OCI-LY7 (cell line): ENCODE measurements at regions not wholly inside any gene's neighbourhood (a gene's known extent, or its start where the extent isn't known, plus 50 kb on each side); places are given as distances from the start of the nearest gene placed in this dataset.

Experiments used
- BruUV-seq: library from RNA; stranded (reverse); fragments of 400-500 nt; replicated peaks from 2 replicates; lab custom pipeline; 2021; lab: Mats Ljungman, UMichigan
- CTCF ChIA-PET: fragments of 300-600 bp; sonication (Branson Sonifier 250); formaldehyde crosslinking; loops from one replicate; lab custom pipeline; 2022; ENCODE audit warnings: antibody characterized with exemption; ENCODE audit not compliant: unreplicated experiment; lab: Charles Lee
- POLR2A ChIA-PET: fragments of 300-600 bp; sonication (Branson Sonifier 250); formaldehyde crosslinking; loops from one replicate; lab custom pipeline; 2022; ENCODE audit warnings: antibody characterized with exemption; lab: Charles Lee
- DNase-seq: peaks from one replicate; pipeline ENCODE4 v3.0.0-alpha.2; 2015; ENCODE audit warnings: low spot score
- H2AFZ ChIP-seq: fragments of 200-600 bp; sonication (generic), shearing (Covaris generic); 2 replicates; pipeline ENCODE4 v1.6.1; 2014; ENCODE audit warnings: mild to moderate bottlenecking, antibody characterized with exemption, low read length, moderate library complexity
- H3K27ac ChIP-seq: fragments of 200-600 bp; sonication (generic); 2 replicates; pipeline ENCODE4 v1.5.1; 2014; ENCODE audit warnings: mixed run types, low read depth, mild to moderate bottlenecking, moderate library complexity, low read length, inconsistent platforms; ENCODE audit not compliant: poor library complexity, severe bottlenecking
- H3K36me3 ChIP-seq: fragments of 200-600 bp; sonication (generic); 2 replicates; pipeline ENCODE4 v1.6.1; 2014; ENCODE audit warnings: mild to moderate bottlenecking, antibody characterized with exemption, low read length, moderate library complexity, mixed read lengths; ENCODE audit not compliant: insufficient read depth
- H3K4me1 ChIP-seq: fragments of 200-600 bp; sonication (generic); 2 replicates; pipeline ENCODE4 v1.5.1; 2014; ENCODE audit warnings: mild to moderate bottlenecking, low read length; ENCODE audit not compliant: insufficient read depth, poor library complexity, severe bottlenecking
- H3K4me2 ChIP-seq: fragments of 200-600 bp; sonication (generic); 2 replicates; pipeline ENCODE4 v1.6.1; 2014; ENCODE audit warnings: mild to moderate bottlenecking, low read length
- H3K4me3 ChIP-seq: fragments of 200-600 bp; sonication (generic); 2 replicates; pipeline ENCODE4 v1.5.1; 2014; ENCODE audit warnings: mild to moderate bottlenecking, low read depth, low read length; ENCODE audit not compliant: poor library complexity, severe bottlenecking
- H3K79me2 ChIP-seq: fragments of 200-600 bp; sonication (generic); 2 replicates; pipeline ENCODE4 v1.6.1; 2016; ENCODE audit warnings: low read depth, mild to moderate bottlenecking, low read length, moderate library complexity, mixed read lengths; ENCODE audit not compliant: insufficient read depth
- H3K9me2 ChIP-seq: fragments of 200-600 bp; sonication (generic); 2 replicates; pipeline ENCODE4 v1.6.1; 2016; ENCODE audit warnings: mild to moderate bottlenecking, low read length, mixed read lengths; ENCODE audit not compliant: insufficient read depth
- H3K9me3 ChIP-seq: fragments of 200-600 bp; sonication (generic); 2 replicates; pipeline ENCODE4 v1.6.1; 2014; ENCODE audit warnings: mild to moderate bottlenecking, mixed run types, low read length, mixed read lengths
- H4K20me1 ChIP-seq: fragments of 200-600 bp; sonication (generic); 2 replicates; pipeline ENCODE4 v1.6.1; 2014; ENCODE audit warnings: mild to moderate bottlenecking, antibody characterized with exemption, low read length, moderate library complexity, mixed read lengths; ENCODE audit not compliant: insufficient read depth
- CTCF ChIP-seq: fragments of 200-600 bp; sonication (generic); conservative IDR thresholded peaks from 2 replicates; pipeline ENCODE4 v1.5.1; 2014; ENCODE audit warnings: mild to moderate bottlenecking, antibody characterized with exemption, low read length, moderate library complexity, mixed read lengths
- EZH2phosphoT487 ChIP-seq: fragments of 200-600 bp; sonication (generic); IDR thresholded peaks from 2 replicates; pipeline ENCODE4 v1.6.1; 2018; ENCODE audit warnings: low read depth, borderline replicate concordance, mild to moderate bottlenecking, mixed run types, antibody characterized with exemption, low read length, moderate library complexity, mixed read lengths
- intact Hi-C: fragments of 100-400 bp; cut with micrococcal nuclease; formaldehyde crosslinking; loops from one replicate; pipeline ENCODE4 v1.10.0; 2022; ENCODE audit not compliant: unreplicated experiment

- intact Hi-C loops: no loop called here
- no peak overlapping the region for H3K4me2 ChIP-seq
- no peaks in the 10 kb centered on the region for H3K9me2 ChIP-seq
- no peaks in the 10 kb centered on the region for H3K4me1 ChIP-seq
- H3K27ac ChIP-seq: no peak overlapping the region
- TF ChIP-seq EZH2phosphoT487 (no peak), CTCF (no peak)
- H3K79me2 ChIP-seq: no peaks in the 10 kb centered on the region
- no TSS peak for BruUV-seq
- no peaks in the 10 kb centered on the region for H3K9me3 ChIP-seq
- H2AFZ ChIP-seq: no peak overlapping the region
- H4K20me1 ChIP-seq: no peaks in the 10 kb centered on the region
- H3K36me3 ChIP-seq: no peaks in the 10 kb centered on the region
- POLR2A ChIA-PET: no interaction called here
- H3K4me3 ChIP-seq: no peak overlapping the region
- DNase-seq: no peak
- CTCF ChIA-PET: no interaction called here
These were observed 588.8 kb downstream of the PRELID2 start for GRCh38 chr5:145246379-145246778.

GRCh38 chr5:145245354-145245753 lies 589.8 kb downstream of the PRELID2 start:
- Histone ChIP-seq H3K79me2 (no peaks in the 10 kb centered on the region), H3K9me2 (no peaks in the 10 kb centered on the region), H3K9me3 (no peaks in the 10 kb centered on the region), H3K36me3 (no peaks in the 10 kb centered on the region), H3K4me2 (no peak overlapping the region), H3K27ac (no peak overlapping the region), H2AFZ (no peak overlapping the region), H3K4me3 (no peak overlapping the region), H4K20me1 (no peaks in the 10 kb centered on the region), H3K4me1 (no peaks in the 10 kb centered on the region)
- no TSS peak for BruUV-seq
- ChIA-PET POLR2A (interaction anchor here (0.7 to 0.8 kb wide), 3 partner anchors 650 to 1833 kb away, joined by 3 read pairs; no protein-coding TSS in a partner anchor), CTCF (no interaction called here)
- intact Hi-C loops: no loop called here
- DNase-seq: no peak
- TF ChIP-seq EZH2phosphoT487 (no peak), CTCF (no peak)

GRCh38 chr5:145244788-145245187 lies 590.4 kb downstream of the PRELID2 start:
- Histone ChIP-seq H2AFZ (no peak overlapping the region), H3K36me3 (no peaks in the 10 kb centered on the region), H3K9me2 (no peaks in the 10 kb centered on the region), H4K20me1 (no peaks in the 10 kb centered on the region), H3K4me2 (no peak overlapping the region), H3K4me3 (no peak overlapping the region), H3K79me2 (no peaks in the 10 kb centered on the region), H3K9me3 (no peaks in the 10 kb centered on the region), H3K4me1 (no peaks in the 10 kb centered on the region), H3K27ac (no peak overlapping the region)
- ChIA-PET POLR2A (interaction anchor here (0.7 to 0.8 kb wide), 3 partner anchors 649 to 1833 kb away, joined by 3 read pairs; no protein-coding TSS in a partner anchor), CTCF (no interaction called here)
- no TSS peak for BruUV-seq
- no peak for DNase-seq
- intact Hi-C loops: no loop called here
- TF ChIP-seq CTCF (no peak), EZH2phosphoT487 (no peak)
